CD4-positive, alpha-beta T cell (primary cell): ENCODE measurements at regions not wholly inside any gene's neighbourhood (a gene's known extent, or its start where the extent isn't known, plus 50 kb on each side); places are given as distances from the start of the nearest gene placed in this dataset.
A peak's percentile ranks its signal among the peaks of the same experiment; 100 is the strongest.

Experiments used
- ATAC-seq: fragments of 200-7000 bp; cut with Tn5 transposase; one replicate; pipeline ENCODE4 v1.10.0; 2022; ENCODE audit warnings: mild to moderate bottlenecking; ENCODE audit not compliant: poor library complexity
- CTCF ChIA-PET: fragments of 350-600 bp; sonication (Branson Sonifier 250); formaldehyde crosslinking; loops from one replicate; lab custom pipeline; 2021; ENCODE audit warnings: antibody characterized with exemption, inconsistent platforms; lab: Charles Lee
- POLR2A ChIA-PET: fragments of 350-600 bp; sonication (Branson Sonifier 250); formaldehyde crosslinking; loops from one replicate; lab custom pipeline; 2021; ENCODE audit warnings: antibody characterized with exemption, inconsistent platforms; lab: Charles Lee
- DNase-seq, 14 experiments: peaks; one replicate each; pipeline ENCODE4 v3.0.0-alpha.2; 2013 to 2020; ENCODE audit warnings: mixed read lengths in 2 of 14
- H3K27ac ChIP-seq, 2 donors: one replicate each; pipeline versions ENCODE4 v1.5.1 to v1.7.0; 2013; ENCODE audit warnings: low read length in 2 of 2, low read depth in 1 of 2, mild to moderate bottlenecking in 1 of 2
- H3K27me3 ChIP-seq, 2 experiments: 1 replicate in 1 of 2; 2 replicates in 1 of 2; pipeline versions ENCODE4 v1.6.1 to v1.7.0; 2013; ENCODE audit warnings: low read length in 2 of 2, control low read depth in 1 of 2, mild to moderate bottlenecking in 1 of 2, moderate library complexity in 1 of 2; ENCODE audit not compliant: insufficient read depth in 2 of 2, control insufficient read depth in 1 of 2
- H3K36me3 ChIP-seq: one replicate; pipeline ENCODE4 v1.6.1; 2013; ENCODE audit warnings: low read length, control low read depth; ENCODE audit not compliant: insufficient read depth
- H3K4me1 ChIP-seq: one replicate; pipeline ENCODE4 v1.6.1; 2013; ENCODE audit warnings: low read length, control low read depth; ENCODE audit not compliant: insufficient read depth
- H3K4me3 ChIP-seq: one replicate; pipeline ENCODE4 v1.5.1; 2013; ENCODE audit warnings: mild to moderate bottlenecking, low read length, moderate library complexity
- H3K9me3 ChIP-seq, 2 experiments: 1 replicate in 1 of 2; 2 replicates in 1 of 2; pipeline versions ENCODE4 v1.6.1 to v1.7.0; 2013; ENCODE audit warnings: low read length in 2 of 2, mild to moderate bottlenecking in 2 of 2, control low read depth in 1 of 2, moderate library complexity in 1 of 2; ENCODE audit not compliant: control insufficient read depth in 1 of 2, insufficient read depth in 1 of 2
- H3K27ac Mint-ChIP-seq: one replicate; pipeline ENCODE4 v1.8.0; 2020; ENCODE audit warnings: mixed read lengths
- H3K27me3 Mint-ChIP-seq: one replicate; pipeline ENCODE4 v1.8.0; 2021; ENCODE audit warnings: mixed read lengths
- H3K36me3 Mint-ChIP-seq: one replicate; pipeline ENCODE4 v1.8.0; 2021; ENCODE audit warnings: low read depth, mixed read lengths
- H3K4me1 Mint-ChIP-seq: one replicate; pipeline ENCODE4 v1.8.0; 2021; ENCODE audit warnings: low read depth, mixed read lengths
- H3K4me3 Mint-ChIP-seq: one replicate; pipeline ENCODE4 v1.8.0; 2020; ENCODE audit warnings: mild to moderate bottlenecking, mixed read lengths
- H3K9me3 Mint-ChIP-seq: one replicate; pipeline ENCODE4 v1.8.0; 2020; ENCODE audit warnings: mixed read lengths
- intact Hi-C, 2 experiments: fragments of 100-400 bp; cut with DNase I in 1 of 2; cut with micrococcal nuclease in 1 of 2; formaldehyde crosslinking; loops; one replicate each; pipeline versions ENCODE4 v1.15.1 to v1.9.0; 2023 to 2025; cut with DNase I, micrococcal nuclease
- TF ChIP-seq, protein P1 (sequence below): fragments of 200-600 bp; IDR thresholded peaks from one replicate; pipeline ENCODE4 v1.8.0; 2022; ENCODE audit warnings: antibody characterized with exemption, mild to moderate bottlenecking

DNA sequence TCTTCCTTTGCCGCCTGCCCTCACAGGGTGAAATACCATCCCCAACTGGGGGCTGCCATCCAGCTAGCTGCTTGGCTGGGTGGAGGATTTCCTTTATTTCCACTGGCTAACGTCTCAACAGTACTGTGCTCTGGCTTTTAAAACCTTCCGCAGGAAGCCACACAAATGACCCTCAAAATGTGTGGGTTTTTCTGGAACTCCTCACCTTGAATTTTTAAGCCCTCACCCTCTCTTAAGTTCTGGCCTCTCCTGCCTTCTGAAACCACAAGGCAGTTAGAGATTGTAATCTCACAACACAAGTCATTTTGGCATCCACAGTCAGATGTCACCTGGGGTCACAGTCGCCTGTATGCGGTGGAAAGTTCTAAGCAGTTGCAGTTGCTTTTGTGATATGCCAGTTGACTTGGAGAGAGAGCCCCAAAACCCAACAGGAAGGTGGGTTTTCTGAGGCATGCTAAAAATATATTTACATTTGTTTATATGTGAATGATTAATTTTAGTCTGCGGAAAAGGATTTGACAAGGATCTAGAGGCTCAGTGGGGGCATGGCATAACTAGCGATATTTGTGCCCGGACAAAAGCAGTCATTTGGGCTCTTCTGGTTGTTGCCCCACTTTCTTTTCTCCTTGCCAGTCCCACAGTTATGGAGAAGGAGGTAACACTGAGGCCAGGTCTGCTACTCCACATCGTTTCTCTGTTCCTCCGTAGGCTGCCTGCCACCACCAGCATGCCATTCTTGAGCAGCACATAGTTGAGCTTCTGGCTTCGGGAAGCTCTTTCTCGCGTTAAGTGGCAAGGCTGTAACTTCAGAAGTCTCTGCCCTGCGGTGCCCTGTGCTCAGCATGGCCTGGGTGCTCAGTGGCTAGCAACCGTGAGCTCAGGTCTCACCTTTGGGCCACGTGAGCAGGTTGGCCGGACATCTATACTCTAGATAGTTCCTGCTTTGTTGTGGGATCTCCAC is 335.3 kb downstream of the CD83 start:
- Mint-ChIP-seq H3K4me3 (peak overlapping the region; percentile 54), H3K9me3 (peaks cover 2% of the 10 kb centered on the region), H3K4me1 (peaks cover 65% of the 10 kb centered on the region), H3K27ac (peak overlapping the region; percentile 53), H3K27me3 (no peaks in the 10 kb centered on the region), H3K36me3 (no peaks in the 10 kb centered on the region)
- Histone ChIP-seq H3K36me3 (no peaks in the 10 kb centered on the region), H3K9me3 (no peaks in the 10 kb centered on the region), H3K4me1 (peaks cover 50% of the 10 kb centered on the region), H3K27me3 (no peaks in the 10 kb centered on the region), H3K27ac (no peak overlapping the region), H3K4me3 (peak overlapping the region; percentile 27)
- peak; percentile 75 for ATAC-seq
- peak in 10 of 14 experiments; percentile 5 to 62 (median 36) for DNase-seq
- ChIA-PET POLR2A (no interaction called here), CTCF (interaction anchor here (0.6 kb wide), 1 partner anchor 829 kb away, joined by 3 read pairs; no protein-coding TSS in a partner anchor)
- TF ChIP-seq, protein P1, sequence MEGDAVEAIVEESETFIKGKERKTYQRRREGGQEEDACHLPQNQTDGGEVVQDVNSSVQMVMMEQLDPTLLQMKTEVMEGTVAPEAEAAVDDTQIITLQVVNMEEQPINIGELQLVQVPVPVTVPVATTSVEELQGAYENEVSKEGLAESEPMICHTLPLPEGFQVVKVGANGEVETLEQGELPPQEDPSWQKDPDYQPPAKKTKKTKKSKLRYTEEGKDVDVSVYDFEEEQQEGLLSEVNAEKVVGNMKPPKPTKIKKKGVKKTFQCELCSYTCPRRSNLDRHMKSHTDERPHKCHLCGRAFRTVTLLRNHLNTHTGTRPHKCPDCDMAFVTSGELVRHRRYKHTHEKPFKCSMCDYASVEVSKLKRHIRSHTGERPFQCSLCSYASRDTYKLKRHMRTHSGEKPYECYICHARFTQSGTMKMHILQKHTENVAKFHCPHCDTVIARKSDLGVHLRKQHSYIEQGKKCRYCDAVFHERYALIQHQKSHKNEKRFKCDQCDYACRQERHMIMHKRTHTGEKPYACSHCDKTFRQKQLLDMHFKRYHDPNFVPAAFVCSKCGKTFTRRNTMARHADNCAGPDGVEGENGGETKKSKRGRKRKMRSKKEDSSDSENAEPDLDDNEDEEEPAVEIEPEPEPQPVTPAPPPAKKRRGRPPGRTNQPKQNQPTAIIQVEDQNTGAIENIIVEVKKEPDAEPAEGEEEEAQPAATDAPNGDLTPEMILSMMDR: no peak
- intact Hi-C loops: no loop called here

DNA sequence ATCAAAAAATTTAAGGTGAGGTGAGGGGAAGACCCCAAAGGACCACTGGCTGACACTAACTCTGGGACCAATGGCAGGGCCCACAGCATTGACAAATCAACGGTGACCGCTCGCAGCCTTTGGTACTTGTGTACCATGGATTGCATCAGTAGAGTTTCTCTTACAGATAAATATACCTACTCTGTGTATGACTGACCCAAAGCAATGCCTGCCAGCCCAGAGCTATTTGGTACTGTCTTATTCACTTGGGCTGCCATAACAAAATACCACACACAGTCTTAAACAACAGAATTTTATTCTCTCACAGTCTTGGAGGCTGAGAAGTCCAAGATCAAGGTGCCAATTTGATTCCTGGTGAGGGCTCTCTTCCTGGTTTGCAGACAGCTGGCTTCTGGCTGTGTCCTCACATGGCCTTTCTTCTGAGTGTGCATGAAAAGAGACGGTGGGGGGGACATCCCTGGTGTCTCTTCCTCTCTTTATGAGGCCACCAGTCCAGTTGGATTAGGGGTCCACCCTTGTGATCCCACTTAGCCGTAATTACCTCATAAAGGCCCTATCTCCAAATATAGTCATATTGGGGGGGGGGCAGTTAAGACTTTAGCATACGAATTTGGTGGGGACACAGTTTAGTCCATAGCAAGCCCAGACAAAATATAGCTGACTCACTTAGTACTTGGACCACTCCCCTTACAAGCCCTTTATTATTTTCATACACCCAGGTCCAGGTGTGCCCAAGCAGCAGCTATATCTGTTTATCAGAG is 336.3 kb downstream of the CD83 start:
- Histone ChIP-seq H3K27ac (no peak overlapping the region), H3K4me3 (no peak overlapping the region), H3K36me3 (no peaks in the 10 kb centered on the region), H3K9me3 (no peaks in the 10 kb centered on the region), H3K4me1 (peaks cover 50% of the 10 kb centered on the region), H3K27me3 (no peaks in the 10 kb centered on the region)
- ATAC-seq (no peak), DNase-seq (no peak)
- CTCF ChIA-PET: no interaction called here
- no peaks in the 10 kb centered on the region for H3K27me3 Mint-ChIP-seq
- H3K9me3 Mint-ChIP-seq: no peaks in the 10 kb centered on the region
- H3K4me1 Mint-ChIP-seq: peaks cover 65% of the 10 kb centered on the region
- H3K4me3 Mint-ChIP-seq: peak overlapping the region; percentile 54
- POLR2A ChIA-PET: interaction anchor here (0.8 to 1.0 kb wide), 2 partner anchors 9 to 10 kb away, joined by 3 read pairs; no protein-coding TSS in a partner anchor
- TF ChIP-seq, protein P1: no peak
- intact Hi-C loops: no loop called here
- peak overlapping the region; percentile 5 for H3K27ac Mint-ChIP-seq
- no peaks in the 10 kb centered on the region for H3K36me3 Mint-ChIP-seq

DNA sequence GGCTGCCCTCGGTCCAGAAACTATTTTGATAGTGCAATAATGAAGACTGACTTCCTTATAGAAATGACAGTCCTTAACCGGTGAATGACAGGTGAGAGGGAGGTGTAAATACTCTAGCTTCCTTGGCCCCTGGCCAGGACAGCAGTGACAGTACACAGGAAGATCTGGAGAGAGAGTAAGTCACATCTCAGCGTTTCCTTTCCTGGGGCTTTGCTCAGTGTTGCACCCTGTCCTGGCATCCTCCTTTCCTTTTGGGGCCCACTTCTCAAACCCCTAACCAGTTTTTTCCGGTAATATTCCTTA is 336.9 kb downstream of the CD83 start:
- TF ChIP-seq, protein P1: no peak
- ChIA-PET POLR2A (interaction anchor here (0.8 to 1.0 kb wide), 2 partner anchors 8 to 11 kb away, joined by 3 read pairs; no protein-coding TSS in a partner anchor), CTCF (no interaction called here)
- peak overlapping the region; percentile 5 for H3K27ac Mint-ChIP-seq
- DNase-seq: peak in 13 of 14 experiments; percentile 4 to 69 (median 45)
- ATAC-seq: peak; percentile 46
- H3K9me3 Mint-ChIP-seq: no peaks in the 10 kb centered on the region
- H3K4me1 Mint-ChIP-seq: peaks cover 62% of the 10 kb centered on the region
- no peaks in the 10 kb centered on the region for H3K36me3 ChIP-seq
- no peak overlapping the region for H3K4me3 ChIP-seq
- peaks cover 45% of the 10 kb centered on the region for H3K4me1 ChIP-seq
- no peaks in the 10 kb centered on the region for H3K9me3 ChIP-seq
- intact Hi-C loops: no loop called here
- no peaks in the 10 kb centered on the region for H3K27me3 Mint-ChIP-seq
- no peaks in the 10 kb centered on the region for H3K36me3 Mint-ChIP-seq
- no peaks in the 10 kb centered on the region for H3K27me3 ChIP-seq
- H3K27ac ChIP-seq: no peak overlapping the region
- no peak overlapping the region for H3K4me3 Mint-ChIP-seq
